ENCODE measurements at regions not wholly inside any gene's neighbourhood (a gene's known extent, or its start where the extent isn't known, plus 50 kb on each side); places are given as distances from the start of the nearest gene placed in this dataset.

DNA sequence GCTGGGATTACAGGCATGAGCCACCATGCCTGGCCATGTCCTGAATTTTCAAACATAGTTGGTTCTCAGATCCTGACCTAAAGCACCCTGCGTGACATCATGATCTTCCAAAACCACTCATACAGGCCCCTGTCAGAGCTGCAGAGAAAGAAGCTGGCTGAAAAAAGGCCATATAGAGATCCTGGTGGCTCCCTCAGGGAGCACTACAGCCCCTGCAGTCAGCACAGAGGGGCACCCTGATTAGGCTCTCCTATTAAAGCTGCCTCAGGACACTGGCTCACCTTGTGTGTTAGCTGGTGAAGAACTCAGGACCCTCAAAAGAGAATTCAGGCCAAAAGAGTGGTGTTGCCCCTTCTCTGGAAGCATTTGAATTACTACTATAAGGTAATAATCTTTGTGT is 249.7 kb upstream of the MCTP2 start:
- POLR2A ChIA-PET, result no interaction called here
- DNase-seq (ENCODE audit: extremely low spot score), result no peak
- TF ChIP-seq, protein P1, sequence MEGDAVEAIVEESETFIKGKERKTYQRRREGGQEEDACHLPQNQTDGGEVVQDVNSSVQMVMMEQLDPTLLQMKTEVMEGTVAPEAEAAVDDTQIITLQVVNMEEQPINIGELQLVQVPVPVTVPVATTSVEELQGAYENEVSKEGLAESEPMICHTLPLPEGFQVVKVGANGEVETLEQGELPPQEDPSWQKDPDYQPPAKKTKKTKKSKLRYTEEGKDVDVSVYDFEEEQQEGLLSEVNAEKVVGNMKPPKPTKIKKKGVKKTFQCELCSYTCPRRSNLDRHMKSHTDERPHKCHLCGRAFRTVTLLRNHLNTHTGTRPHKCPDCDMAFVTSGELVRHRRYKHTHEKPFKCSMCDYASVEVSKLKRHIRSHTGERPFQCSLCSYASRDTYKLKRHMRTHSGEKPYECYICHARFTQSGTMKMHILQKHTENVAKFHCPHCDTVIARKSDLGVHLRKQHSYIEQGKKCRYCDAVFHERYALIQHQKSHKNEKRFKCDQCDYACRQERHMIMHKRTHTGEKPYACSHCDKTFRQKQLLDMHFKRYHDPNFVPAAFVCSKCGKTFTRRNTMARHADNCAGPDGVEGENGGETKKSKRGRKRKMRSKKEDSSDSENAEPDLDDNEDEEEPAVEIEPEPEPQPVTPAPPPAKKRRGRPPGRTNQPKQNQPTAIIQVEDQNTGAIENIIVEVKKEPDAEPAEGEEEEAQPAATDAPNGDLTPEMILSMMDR (IDR thresholded peaks at IDR 0.05; ENCODE audit: control extremely low read depth, extremely low read depth, low read depth, missing control alignments), result no peak
- CTCF ChIA-PET, result interaction anchor here (1.6 kb wide), 1 partner anchor 15 kb away, joined by 6 read pairs; no protein-coding TSS in a partner anchor

DNA sequence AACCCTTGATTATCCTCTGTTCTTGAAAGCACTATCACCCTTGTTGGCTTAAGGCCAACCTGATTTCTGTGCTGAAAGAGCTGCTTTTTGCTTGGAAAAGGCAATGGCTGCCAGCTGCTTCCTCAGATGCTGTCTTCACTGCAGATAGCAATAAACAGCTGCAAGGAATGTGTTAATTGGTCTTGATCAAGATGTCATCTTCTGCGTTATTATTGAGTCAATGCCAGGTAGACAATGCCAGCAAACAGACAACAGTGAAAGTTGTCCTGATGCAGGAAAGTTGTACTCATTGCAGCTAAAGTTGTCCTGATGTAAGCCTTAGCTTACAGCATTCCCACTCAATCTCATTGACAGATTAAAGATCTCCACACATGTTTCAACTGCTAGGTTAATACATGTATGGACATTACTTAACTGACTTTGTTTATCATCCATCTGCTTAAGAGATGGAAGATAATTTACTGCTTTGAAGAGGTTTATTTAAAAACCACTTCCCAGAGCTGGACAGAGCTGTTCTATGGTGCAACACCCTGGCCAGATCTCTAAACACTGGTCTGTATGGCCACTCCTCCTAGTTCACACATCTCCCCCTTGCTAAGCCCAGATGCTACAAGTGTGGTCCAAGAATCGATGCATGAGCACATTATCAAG is 251.0 kb upstream of the MCTP2 start:
- CTCF ChIA-PET, result no interaction called here
- POLR2A ChIA-PET, result no interaction called here
- no peak for DNase-seq (ENCODE audit: extremely low spot score)
- TF ChIP-seq, protein P1 (IDR thresholded peaks at IDR 0.05; ENCODE audit: control extremely low read depth, extremely low read depth, low read depth, missing control alignments), result no peak

DNA sequence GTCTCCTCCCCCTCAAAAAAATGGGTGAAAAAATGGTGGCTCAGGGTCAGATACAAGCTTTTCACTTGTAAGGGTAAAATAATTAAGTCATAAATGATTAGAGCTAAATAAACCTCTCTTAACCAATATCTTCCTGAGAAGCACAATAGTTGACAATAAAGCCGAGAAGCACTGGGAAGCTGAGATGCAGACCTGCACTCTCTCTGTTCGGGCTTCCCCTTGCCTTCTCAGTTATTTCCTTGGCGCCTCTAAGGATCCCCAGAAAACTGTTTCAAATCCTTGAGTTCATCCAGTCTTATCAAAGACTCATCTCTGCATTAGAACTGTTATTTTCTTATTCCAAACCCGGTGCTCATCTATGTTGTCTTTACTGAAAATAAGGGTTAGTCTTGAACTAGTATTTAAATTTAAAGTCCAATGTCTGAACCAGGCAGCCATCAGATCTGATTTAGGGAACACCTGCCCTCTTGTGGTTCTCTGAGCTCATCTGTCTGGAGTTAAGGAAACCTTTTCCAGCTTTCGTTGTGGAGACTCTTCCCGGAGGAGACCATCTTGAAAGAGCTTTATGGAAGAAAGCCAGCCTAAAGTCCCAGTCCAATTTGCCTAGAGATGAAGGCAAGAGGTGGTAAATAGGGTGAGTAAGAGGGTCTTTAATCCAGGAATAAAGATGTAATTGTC is 256.4 kb upstream of the MCTP2 start:
- TF ChIP-seq, protein P1 (IDR thresholded peaks at IDR 0.05; ENCODE audit: control extremely low read depth, extremely low read depth, low read depth, missing control alignments), result peak; percentile 7
- ChIA-PET CTCF (interaction anchor here (0.9 kb wide), 1 partner anchor 887 kb away, joined by 3 read pairs; no protein-coding TSS in a partner anchor), POLR2A (no interaction called here)
- DNase-seq (ENCODE audit: extremely low spot score), result no peak

DNA sequence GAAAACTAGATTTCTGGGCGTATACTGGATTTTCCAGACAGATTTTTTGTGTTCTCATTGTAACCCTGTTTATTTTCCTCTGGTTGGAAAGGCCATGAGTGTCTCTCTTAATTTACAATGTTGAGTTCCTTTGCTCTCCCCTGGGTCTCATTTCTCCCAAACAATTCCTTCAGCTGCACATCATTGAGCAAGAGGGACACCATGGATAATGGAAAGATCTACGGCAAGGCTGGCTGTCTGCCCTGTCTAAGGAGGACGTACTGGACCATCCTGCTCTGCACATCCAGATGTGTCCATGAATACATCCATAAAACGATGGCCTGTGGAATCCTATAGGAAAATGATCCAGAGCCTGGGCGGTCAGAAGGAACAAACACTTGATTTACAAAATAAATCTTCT is 258.1 kb upstream of the MCTP2 start:
- POLR2A ChIA-PET, result no interaction called here
- TF ChIP-seq, protein P1 (IDR thresholded peaks at IDR 0.05; ENCODE audit: control extremely low read depth, extremely low read depth, low read depth, missing control alignments), result no peak
- CTCF ChIA-PET, result no interaction called here

DNA sequence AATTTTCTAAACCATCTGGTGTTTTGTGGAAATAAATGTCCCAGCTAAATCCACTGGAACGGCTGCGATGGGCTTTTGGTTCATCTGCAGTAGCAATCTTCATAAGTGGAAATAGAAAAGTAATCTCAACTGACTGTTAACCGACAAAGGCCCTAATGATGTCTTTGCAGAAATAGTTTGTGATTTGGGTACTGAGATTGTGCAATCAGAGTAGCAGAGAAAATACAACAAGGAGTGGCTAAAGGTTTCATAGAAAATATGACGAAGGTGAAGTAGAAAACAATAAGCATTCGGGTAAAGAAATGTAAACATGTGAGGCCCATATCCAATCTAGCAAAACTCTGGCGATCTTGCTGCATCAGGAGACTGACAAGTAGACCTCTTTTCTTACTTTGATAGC is 262.6 kb upstream of the MCTP2 start:
- CTCF ChIA-PET, result no interaction called here
- no peak for DNase-seq (ENCODE audit: extremely low spot score)
- TF ChIP-seq, protein P1 (IDR thresholded peaks at IDR 0.05; ENCODE audit: control extremely low read depth, extremely low read depth, low read depth, missing control alignments), result no peak
- POLR2A ChIA-PET, result no interaction called here

More for the DNA sequence above, 258.1 kb upstream of the MCTP2 start:
- no peak for DNase-seq (ENCODE audit: extremely low spot score)

DNA sequence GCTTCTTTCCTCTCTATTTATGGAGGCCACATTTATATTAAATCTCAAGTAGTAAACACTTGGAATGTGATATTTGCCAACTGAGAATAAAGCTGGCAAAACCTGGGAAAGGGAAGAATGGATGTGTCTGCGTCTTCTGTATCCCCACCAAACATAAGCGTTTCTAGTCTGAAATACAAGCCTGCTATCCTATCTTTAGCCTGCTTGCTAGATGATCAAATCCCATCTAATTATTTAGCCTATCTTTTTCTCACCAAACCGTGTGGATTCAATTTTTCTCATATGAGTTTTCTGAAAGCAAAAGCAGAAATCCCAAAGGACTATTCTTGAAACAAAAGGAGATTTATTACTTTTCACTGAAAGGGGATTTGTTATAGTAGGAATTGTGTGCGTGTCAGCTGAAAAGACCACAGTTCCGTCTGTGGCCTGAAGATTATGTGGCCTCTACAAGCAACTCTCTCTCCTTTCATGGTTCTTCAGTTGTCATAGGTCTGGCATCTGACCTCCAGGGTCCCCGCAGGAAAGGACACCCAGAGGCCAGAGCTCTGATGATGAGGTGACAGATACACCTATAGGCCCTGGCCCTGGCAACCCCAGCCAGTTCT is 266.0 kb upstream of the MCTP2 start:
- TF ChIP-seq, protein P1 (IDR thresholded peaks at IDR 0.05; ENCODE audit: control extremely low read depth, extremely low read depth, low read depth, missing control alignments), result no peak
- DNase-seq (ENCODE audit: extremely low spot score), result no peak
- CTCF ChIA-PET, result no interaction called here
- POLR2A ChIA-PET, result no interaction called here

Measured in GM10248 (cell line).